ENCODE measurements at regions not wholly inside any gene's neighbourhood (a gene's known extent, or its start where the extent isn't known, plus 50 kb on each side); places are given as distances from the start of the nearest gene placed in this dataset.

- Histone ChIP-seq H3K4me2 (ENCODE audit: low read depth, low read length) (no peak overlapping the region), H3K4me3 (ENCODE audit: insufficient read depth, low read depth, low read length) (no peak overlapping the region), H3K56ac (ENCODE audit: extremely low read depth, insufficient read depth, low read length) (no peak overlapping the region), H3K36me3 (ENCODE audit: control insufficient read depth, insufficient read depth, low read length) (no peaks in the 10 kb centered on the region), H3K79me1 (ENCODE audit: low read depth in 1 of 2, low read length in 2 of 2) (no peaks in the 10 kb centered on the region; a peak in 1 of 4 replicates), H4K5ac (ENCODE audit: low read depth, low read length) (no peak overlapping the region), H2AK9ac (replicated peaks; ENCODE audit: low read depth, low read length, poor library complexity) (no peak overlapping the region), H4K8ac (ENCODE audit: low read depth in 2 of 2, low read length in 2 of 2) (no peak overlapping the region), H3K9me1 (ENCODE audit: insufficient read depth, low read length) (peaks cover 10% of the 10 kb centered on the region; the same call in 1 of the 2 replicates), H3K14ac (replicated peaks; ENCODE audit: low read depth, low read length) (no peak overlapping the region), H4K20me1 (ENCODE audit: insufficient read depth, low read length) (no peaks in the 10 kb centered on the region), H4K91ac (ENCODE audit: insufficient read depth, low read depth, low read length) (no peak overlapping the region), H2BK5ac (ENCODE audit: low read depth, low read length, poor library complexity, severe bottlenecking) (no peak overlapping the region), H3K23ac (ENCODE audit: low read depth, low read length) (no peak overlapping the region), H2AK5ac (ENCODE audit: low read depth, low read length) (no peak overlapping the region), H3K4me1 (ENCODE audit: control insufficient read depth, insufficient read depth, low read length) (peaks cover 10% of the 10 kb centered on the region), H2AFZ (replicated peaks; ENCODE audit: low read length, poor library complexity) (no peak overlapping the region), H3K27ac (ENCODE audit: insufficient read depth, low read length) (no peak overlapping the region), H2BK120ac (ENCODE audit: low read depth, low read length) (no peak overlapping the region), H2BK20ac (ENCODE audit: low read depth, low read length) (no peak overlapping the region), H3K27me3 (ENCODE audit: control insufficient read depth, insufficient read depth, low read length) (no peaks in the 10 kb centered on the region), H3K9me3 (ENCODE audit: control insufficient read depth, insufficient read depth, low read length) (no peaks in the 10 kb centered on the region), H2BK15ac (ENCODE audit: low read depth, low read length) (no peak overlapping the region), H3K4ac (ENCODE audit: low read depth, low read length) (no peak overlapping the region), H3K9ac (ENCODE audit: low read depth, low read length) (no peak overlapping the region), H3K18ac (ENCODE audit: low read depth, low read length) (no peak overlapping the region)
- in situ Hi-C loops (cut with MboI; ENCODE audit: low sequenced_read_pairs) (no loop called here), dilution Hi-C loops (cut with HindIII; ENCODE audit: low sequenced_read_pairs, unreplicated experiment) (no loop called here), intact Hi-C loops (cut with micrococcal nuclease) (no loop called here)
- ChIA-PET POLR2A (ENCODE audit: unreplicated experiment) (no interaction called here), CTCF (interaction anchor here (0.9 kb wide), 1 partner anchor 10 kb away, joined by 3 read pairs; no protein-coding TSS in a partner anchor)
- DNase-seq (no peak), ATAC-seq (ENCODE audit: low read depth) (no peak)
- BruUV-seq (replicated peaks), result no TSS peak
- WGBS, 2 experiments (ENCODE audit: extremely low coverage in 2 of 2, insufficient read length in 1 of 2), result no CpG with 5 or more reads among the region's 2 CpGs
- TF ChIP-seq MXI1 (IDR thresholded peaks at IDR 0.05; ENCODE audit: borderline replicate concordance, low read depth, low read length) (no peak), RFX5 (IDR thresholded peaks at IDR 0.05; ENCODE audit: low read depth, low read length) (no peak), RAD21 (IDR thresholded peaks at IDR 0.05; ENCODE audit: low read length) (no peak), BHLHE40 (IDR thresholded peaks at IDR 0.05; ENCODE audit: low read depth, low read length) (no peak), POLR2A (IDR thresholded peaks at IDR 0.05; ENCODE audit: low read depth, low read length) (no peak), MAZ (IDR thresholded peaks at IDR 0.05; ENCODE audit: borderline replicate concordance, low read depth, low read length) (no peak), RCOR1 (IDR thresholded peaks at IDR 0.05; ENCODE audit: insufficient replicate concordance, low read length) (no peak), FOS (IDR thresholded peaks at IDR 0.05; ENCODE audit: low read depth, low read length) (no peak)
- TF ChIP-seq, protein P1, sequence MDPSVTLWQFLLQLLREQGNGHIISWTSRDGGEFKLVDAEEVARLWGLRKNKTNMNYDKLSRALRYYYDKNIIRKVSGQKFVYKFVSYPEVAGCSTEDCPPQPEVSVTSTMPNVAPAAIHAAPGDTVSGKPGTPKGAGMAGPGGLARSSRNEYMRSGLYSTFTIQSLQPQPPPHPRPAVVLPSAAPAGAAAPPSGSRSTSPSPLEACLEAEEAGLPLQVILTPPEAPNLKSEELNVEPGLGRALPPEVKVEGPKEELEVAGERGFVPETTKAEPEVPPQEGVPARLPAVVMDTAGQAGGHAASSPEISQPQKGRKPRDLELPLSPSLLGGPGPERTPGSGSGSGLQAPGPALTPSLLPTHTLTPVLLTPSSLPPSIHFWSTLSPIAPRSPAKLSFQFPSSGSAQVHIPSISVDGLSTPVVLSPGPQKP (IDR thresholded peaks at IDR 0.05; ENCODE audit: borderline replicate concordance, low read depth, low read length), result no peak
- TF ChIP-seq, protein P2, sequence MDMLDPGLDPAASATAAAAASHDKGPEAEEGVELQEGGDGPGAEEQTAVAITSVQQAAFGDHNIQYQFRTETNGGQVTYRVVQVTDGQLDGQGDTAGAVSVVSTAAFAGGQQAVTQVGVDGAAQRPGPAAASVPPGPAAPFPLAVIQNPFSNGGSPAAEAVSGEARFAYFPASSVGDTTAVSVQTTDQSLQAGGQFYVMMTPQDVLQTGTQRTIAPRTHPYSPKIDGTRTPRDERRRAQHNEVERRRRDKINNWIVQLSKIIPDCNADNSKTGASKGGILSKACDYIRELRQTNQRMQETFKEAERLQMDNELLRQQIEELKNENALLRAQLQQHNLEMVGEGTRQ (IDR thresholded peaks at IDR 0.05; ENCODE audit: low read depth, low read length), result no peak
These were observed 53.0 kb upstream of the SMOX start for GRCh38 chr20:4095639-4096038.
